Mucosa of rectum (tissue), 2 donors: ENCODE measurements at regions not wholly inside any gene's neighbourhood (a gene's known extent, or its start where the extent isn't known, plus 50 kb on each side); places are given as distances from the start of the nearest gene placed in this dataset.

Experiments
- H3K27ac ChIP-seq, 2 donors: one replicate each; pipeline ENCODE4 v1.7.0; 2013; ENCODE audit warnings: inconsistent platforms in 2 of 2, low read depth in 2 of 2, low read length in 2 of 2
- H3K27me3 ChIP-seq, 2 donors: one replicate each; pipeline ENCODE4 v1.7.0; 2013; ENCODE audit warnings: low read length in 2 of 2; ENCODE audit not compliant: control insufficient read depth in 2 of 2, insufficient read depth in 2 of 2
- H3K36me3 ChIP-seq, 2 donors: one replicate each; pipeline ENCODE4 v1.7.0; 2013; ENCODE audit warnings: low read length in 2 of 2; ENCODE audit not compliant: control insufficient read depth in 2 of 2, insufficient read depth in 2 of 2
- H3K4me1 ChIP-seq, 2 donors: one replicate each; pipeline ENCODE4 v1.7.0; 2013; ENCODE audit warnings: low read length in 2 of 2, mild to moderate bottlenecking in 1 of 2; ENCODE audit not compliant: control insufficient read depth in 2 of 2, insufficient read depth in 2 of 2
- H3K4me3 ChIP-seq, 2 donors: one replicate each; pipeline ENCODE4 v1.7.0; 2013; ENCODE audit warnings: low read length in 2 of 2
- H3K9ac ChIP-seq, 2 donors: one replicate each; pipeline ENCODE4 v1.7.0; 2013; ENCODE audit warnings: low read length in 2 of 2, low read depth in 1 of 2, mild to moderate bottlenecking in 1 of 2
- H3K9me3 ChIP-seq, 2 donors: one replicate each; pipeline ENCODE4 v1.7.0; 2013; ENCODE audit warnings: low read length in 2 of 2; ENCODE audit not compliant: control insufficient read depth in 2 of 2
- donor health status: healthy.
- donor health status: Normal muscosa, but diverticular disease.

DNA sequence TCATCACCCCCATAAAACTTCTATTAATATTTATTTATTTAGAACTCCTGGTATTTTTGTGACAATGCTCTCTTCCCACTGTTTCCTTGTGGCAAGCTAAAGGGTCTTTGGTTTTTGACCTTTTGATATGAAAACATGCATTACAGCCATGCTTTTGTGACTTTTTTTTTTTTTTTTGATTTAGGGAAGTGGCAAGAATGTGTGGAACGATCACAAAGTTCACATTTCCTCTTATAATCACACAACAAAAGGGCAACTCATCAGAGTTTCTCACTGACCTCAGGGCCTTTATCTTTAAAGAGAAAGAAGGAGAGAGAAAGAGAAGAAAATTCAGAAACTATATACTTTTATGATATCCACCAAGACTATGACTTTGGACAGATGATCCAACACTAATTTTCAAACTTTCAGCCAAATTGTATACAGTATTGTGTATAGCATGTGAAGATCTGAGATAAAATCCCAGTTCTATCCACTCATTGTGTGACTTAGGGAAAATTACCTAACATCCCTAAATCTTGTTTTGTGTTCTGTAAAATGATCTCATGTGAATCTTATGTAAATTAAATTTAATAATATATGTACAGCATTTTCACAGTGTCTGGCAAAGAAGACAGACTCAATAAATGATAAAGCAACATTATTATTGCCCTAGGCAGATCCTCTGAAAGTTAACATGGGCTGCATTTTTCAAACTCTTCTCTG, 106.8 kb upstream of the MARCKS start:
- Histone ChIP-seq H3K4me1 (peaks cover 0 to 3% of the 10 kb centered on the region in 2 donors), H3K27me3 (no peaks in the 10 kb centered on the region), H3K27ac (no peak overlapping the region), H3K36me3 (no peaks in the 10 kb centered on the region), H3K9me3 (no peaks in the 10 kb centered on the region), H3K9ac (no peak overlapping the region), H3K4me3 (no peak overlapping the region)

DNA sequence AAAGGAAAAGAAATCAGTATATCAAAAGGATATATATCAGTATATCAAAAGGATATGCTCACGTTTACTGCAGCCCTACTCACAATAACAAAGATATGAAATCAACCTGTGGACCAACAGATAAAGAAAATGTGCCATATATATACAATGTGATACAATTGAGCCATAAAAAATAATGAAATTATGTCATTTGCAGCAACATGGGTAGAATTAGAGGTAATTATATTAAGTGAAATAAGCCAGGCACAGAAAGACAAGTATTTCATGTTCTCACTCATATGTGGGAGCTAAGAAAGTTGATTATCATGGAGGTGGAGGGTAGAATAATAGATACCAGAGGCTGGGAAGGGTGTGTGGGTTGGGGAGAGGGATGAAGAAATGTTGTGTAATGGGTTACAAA, 102.9 kb upstream of the MARCKS start:
- no peaks in the 10 kb centered on the region for H3K27me3 ChIP-seq
- H3K4me1 ChIP-seq = peaks cover 0 to 3% of the 10 kb centered on the region in 2 donors
- no peak overlapping the region for H3K4me3 ChIP-seq
- H3K36me3 ChIP-seq = no peaks in the 10 kb centered on the region
- H3K9me3 ChIP-seq = no peaks in the 10 kb centered on the region
- no peak overlapping the region for H3K27ac ChIP-seq
- H3K9ac ChIP-seq = no peak overlapping the region

DNA sequence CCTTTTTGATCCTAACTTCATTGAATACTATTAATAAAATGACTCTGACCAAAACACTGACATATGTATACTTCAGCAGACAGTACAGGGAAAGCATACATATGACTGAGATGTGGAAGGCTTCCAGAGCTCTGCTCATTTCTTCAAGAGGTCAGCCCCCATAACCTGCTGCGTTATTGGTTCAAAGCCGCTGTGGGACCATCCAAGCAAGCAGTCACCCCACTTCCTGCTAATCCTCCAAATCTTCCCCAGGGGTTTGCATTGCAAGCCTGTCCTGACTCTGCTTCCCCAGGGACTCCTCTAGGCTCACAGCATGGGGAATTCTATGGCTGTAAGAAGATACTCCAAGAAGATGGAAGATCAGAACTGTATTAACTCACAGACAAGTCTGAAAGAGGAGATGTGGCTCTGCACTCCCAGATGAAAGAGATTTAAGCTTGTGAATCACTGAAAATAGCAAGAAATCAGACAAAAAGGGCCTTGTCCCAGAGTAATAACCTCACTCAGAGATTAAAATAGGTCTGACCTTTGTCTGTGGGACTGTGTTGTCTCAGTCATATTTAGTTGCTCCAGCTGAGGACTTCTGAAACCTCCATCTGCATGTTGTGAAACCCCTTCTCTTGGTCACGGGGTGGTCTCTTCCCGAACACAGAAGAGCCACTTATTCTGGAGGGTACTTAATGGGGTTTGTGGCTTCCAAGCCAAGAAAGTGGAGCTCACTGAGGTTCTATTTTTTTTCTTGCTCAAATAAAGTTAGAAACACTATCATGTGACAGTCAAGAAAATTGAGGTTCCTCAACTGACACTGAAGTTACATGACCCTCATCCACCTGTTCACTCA, 101.5 kb upstream of the MARCKS start:
- Histone ChIP-seq H3K36me3 (no peaks in the 10 kb centered on the region), H3K4me1 (no peaks in the 10 kb centered on the region), H3K9ac (no peak overlapping the region), H3K9me3 (no peaks in the 10 kb centered on the region), H3K27me3 (no peaks in the 10 kb centered on the region), H3K27ac (peak overlapping the region; percentile 8 to 61), H3K4me3 (no peak overlapping the region)

DNA sequence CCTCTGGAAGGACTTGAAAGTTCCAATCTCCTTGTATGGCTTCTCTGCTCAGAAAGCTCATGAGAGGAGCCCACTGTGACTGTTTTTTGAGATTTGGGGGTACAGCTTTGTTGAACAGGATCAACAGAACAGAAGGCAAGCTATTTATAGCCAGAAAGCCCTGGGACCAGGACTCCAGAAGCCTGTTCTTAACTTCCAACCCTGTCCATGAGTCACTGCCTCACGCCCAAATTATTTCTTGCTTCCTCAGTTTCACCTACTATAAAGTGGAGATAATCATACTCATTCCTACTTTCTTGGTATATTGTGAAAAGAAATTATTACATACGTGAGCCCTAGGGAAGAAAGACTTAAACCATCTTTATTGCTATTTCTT, 100.9 kb upstream of the MARCKS start:
- no peaks in the 10 kb centered on the region for H3K27me3 ChIP-seq
- H3K9ac ChIP-seq = no peak overlapping the region
- H3K27ac ChIP-seq = peak overlapping the region in 1 of 2 donors; percentile 13
- H3K4me3 ChIP-seq = no peak overlapping the region
- H3K36me3 ChIP-seq = no peaks in the 10 kb centered on the region
- H3K4me1 ChIP-seq = no peaks in the 10 kb centered on the region
- no peaks in the 10 kb centered on the region for H3K9me3 ChIP-seq

DNA sequence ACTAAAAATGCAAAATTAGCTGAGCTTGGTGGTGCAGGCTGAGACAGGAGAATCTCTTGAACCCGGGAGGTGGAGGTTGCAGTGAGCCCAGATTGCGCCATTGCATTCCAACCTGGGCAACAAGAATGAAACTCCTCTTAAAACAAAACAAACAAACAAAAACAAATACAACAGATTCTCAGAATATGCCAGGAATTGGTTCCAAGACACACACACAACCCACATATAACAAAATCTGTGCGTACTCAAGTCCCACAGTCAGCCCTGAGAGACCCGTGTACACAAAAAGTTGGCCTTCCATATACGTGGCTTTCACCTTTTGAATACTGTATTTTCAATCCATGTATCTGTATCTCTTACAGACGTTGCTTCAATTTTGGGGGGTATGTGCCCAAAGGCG, 98.9 kb upstream of the MARCKS start:
- no peaks in the 10 kb centered on the region for H3K4me1 ChIP-seq
- H3K9me3 ChIP-seq = no peaks in the 10 kb centered on the region
- H3K36me3 ChIP-seq = no peaks in the 10 kb centered on the region
- no peaks in the 10 kb centered on the region for H3K27me3 ChIP-seq
- no peak overlapping the region for H3K4me3 ChIP-seq
- H3K27ac ChIP-seq = no peak overlapping the region
- no peak overlapping the region for H3K9ac ChIP-seq

DNA sequence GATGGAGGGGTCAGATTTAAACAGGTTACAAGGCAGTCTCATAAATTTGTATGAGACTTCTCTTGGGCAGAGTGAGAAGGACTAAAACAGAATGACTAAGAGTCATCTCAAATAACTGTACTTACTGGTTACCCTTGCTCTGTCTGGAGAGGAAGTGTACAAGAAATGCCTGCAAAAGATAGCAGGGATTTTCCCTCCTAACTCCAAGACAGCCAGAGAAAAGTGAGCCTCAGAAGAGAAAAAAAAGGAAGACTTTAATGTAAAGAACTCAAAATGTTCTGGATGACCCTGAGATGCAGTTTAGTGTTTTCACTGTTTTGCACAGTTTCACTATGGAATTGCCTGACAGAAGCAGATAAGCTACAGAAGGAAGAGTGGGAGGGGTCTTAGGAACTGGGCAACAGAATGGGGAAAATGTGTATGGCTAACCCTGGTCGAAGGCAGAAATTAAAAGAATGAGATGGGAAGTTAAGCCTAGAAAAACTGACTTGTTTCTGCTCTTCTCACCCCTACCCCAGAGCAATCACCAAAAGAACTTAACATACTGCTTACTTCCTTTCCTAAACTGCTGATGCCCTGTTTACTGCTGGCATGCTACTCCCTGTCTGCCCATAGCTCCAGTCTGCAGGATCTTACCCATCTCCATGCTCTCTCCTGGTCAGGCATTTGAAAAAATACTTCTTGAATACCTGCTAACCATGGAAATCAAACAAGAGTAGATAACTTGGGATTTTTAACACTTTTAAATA, 98.1 kb upstream of the MARCKS start:
- Histone ChIP-seq H3K9me3 (no peaks in the 10 kb centered on the region), H3K36me3 (no peaks in the 10 kb centered on the region), H3K27me3 (no peaks in the 10 kb centered on the region), H3K27ac (peak overlapping the region in 1 of 2 donors; percentile 14), H3K4me3 (no peak overlapping the region), H3K9ac (no peak overlapping the region), H3K4me1 (no peaks in the 10 kb centered on the region)

DNA sequence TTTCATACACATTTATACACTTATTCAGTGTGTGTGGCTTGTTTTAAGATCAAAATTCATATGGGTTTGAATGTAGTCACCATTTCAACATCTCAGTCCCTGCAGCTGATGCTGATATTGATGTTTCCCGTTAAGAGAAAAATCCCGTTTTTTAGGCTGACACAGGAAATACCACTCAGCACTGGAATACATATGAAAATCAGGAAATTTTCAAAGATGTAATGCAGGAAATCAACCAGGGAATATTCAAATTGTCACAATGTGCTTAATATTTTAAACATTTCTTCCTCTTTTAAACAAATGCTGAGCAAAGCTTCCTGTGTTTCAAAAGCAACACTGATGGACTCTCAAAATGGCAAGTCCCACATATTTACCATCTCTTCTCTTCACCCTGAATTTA, 94.5 kb upstream of the MARCKS start:
- no peaks in the 10 kb centered on the region for H3K9me3 ChIP-seq
- H3K9ac ChIP-seq = no peak overlapping the region
- H3K36me3 ChIP-seq = no peaks in the 10 kb centered on the region
- no peaks in the 10 kb centered on the region for H3K27me3 ChIP-seq
- no peak overlapping the region for H3K27ac ChIP-seq
- no peaks in the 10 kb centered on the region for H3K4me1 ChIP-seq
- no peak overlapping the region for H3K4me3 ChIP-seq

DNA sequence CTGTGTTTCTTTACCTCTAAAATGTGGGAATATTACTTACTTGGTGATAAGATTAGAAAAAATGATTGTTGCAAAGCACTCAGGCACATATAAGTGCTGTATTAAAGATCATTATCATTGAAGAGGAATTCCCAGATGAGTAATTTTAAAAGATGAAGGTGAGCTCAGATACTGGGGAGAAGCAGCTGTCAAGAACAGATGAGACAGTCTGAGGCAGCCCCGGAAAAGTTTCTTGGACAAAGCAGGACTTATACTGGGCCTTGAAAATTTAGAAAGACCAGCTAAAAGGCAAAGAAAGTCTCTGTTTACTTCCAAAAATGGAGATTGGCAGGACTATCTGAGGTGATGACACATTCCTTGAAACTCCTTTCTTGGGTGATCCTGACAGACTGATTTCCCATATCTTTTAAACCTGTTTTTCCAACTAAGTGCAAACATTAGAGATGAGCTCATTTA, 93.8 kb upstream of the MARCKS start:
- no peak overlapping the region for H3K9ac ChIP-seq

DNA sequence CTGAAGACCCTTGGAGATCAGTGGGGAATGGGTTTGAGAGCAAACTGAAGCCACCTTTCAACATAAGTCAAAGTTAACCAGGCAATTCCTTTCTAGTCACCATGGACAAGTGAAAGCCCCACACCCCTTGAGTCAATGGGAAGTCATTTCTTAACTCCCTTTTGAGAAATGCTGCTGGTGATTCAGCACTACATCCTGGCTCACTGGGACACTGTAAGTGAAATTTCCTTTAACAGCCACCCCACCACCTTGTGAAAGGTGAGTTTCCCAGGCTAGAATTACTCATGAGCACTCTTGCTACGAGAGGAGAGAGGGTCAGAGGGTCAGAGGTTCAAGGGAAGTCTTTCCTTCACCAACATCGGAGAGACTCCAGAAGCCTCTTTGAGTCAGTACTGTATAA, 93.3 kb upstream of the MARCKS start:
- no peaks in the 10 kb centered on the region for H3K4me1 ChIP-seq
- H3K4me3 ChIP-seq = no peak overlapping the region
- H3K9ac ChIP-seq = no peak overlapping the region
- no peaks in the 10 kb centered on the region for H3K9me3 ChIP-seq
- no peaks in the 10 kb centered on the region for H3K36me3 ChIP-seq
- H3K27ac ChIP-seq = no peak overlapping the region
- H3K27me3 ChIP-seq = no peaks in the 10 kb centered on the region

More for the DNA sequence above, 93.8 kb upstream of the MARCKS start:
- Histone ChIP-seq H3K27me3 (no peaks in the 10 kb centered on the region), H3K4me1 (no peaks in the 10 kb centered on the region), H3K9me3 (no peaks in the 10 kb centered on the region), H3K4me3 (no peak overlapping the region), H3K27ac (no peak overlapping the region), H3K36me3 (no peaks in the 10 kb centered on the region)

DNA sequence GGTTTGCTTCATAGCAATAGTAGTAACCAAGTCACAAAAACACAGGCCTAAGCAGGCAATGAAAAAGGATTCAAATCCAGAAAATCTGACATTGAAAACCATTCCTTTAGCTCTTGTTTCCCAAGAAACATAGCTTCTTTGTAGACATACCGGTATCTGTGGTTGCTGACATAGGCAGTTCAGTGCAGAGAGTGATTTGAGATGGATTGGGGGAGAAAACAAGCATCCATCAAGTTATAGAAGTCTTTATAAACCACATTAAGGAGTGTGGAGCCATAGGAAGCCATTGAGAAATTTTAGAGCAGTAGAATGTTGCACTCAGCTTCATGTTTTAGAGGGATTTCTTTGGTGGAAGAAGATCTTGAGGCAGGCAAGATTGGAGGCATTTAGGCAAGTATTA, 91.2 kb upstream of the MARCKS start:
- Histone ChIP-seq H3K27me3 (no peaks in the 10 kb centered on the region), H3K36me3 (no peaks in the 10 kb centered on the region), H3K27ac (no peak overlapping the region), H3K9ac (no peak overlapping the region), H3K4me3 (no peak overlapping the region), H3K9me3 (no peaks in the 10 kb centered on the region), H3K4me1 (no peaks in the 10 kb centered on the region)
